ENCODE measurements at regions not wholly inside any gene's neighbourhood (a gene's known extent, or its start where the extent isn't known, plus 50 kb on each side); places are given as distances from the start of the nearest gene placed in this dataset.

DNA sequence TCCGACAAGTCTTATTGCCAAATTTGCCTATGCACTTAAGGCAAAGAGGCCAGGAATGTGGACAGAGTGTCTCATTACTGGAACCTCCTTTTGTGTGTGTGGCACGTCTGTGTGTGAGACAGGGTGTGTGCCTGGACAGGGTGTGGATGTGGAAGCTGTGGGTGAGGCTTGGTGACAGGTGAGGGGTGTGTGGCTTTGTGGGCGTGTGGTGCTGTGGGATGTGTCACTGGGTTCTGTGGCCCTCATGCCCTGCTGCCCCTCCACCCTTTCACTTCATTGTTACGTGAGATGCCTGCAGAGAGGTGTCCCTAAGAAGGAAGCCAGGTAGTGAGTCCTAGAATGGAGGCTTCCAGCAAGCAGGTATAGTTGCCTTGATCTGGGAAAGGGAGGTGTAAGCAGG lies 244.0 kb upstream of the CHRNA7 start:
- no peak for DNase-seq (ENCODE audit: low read depth)

DNA sequence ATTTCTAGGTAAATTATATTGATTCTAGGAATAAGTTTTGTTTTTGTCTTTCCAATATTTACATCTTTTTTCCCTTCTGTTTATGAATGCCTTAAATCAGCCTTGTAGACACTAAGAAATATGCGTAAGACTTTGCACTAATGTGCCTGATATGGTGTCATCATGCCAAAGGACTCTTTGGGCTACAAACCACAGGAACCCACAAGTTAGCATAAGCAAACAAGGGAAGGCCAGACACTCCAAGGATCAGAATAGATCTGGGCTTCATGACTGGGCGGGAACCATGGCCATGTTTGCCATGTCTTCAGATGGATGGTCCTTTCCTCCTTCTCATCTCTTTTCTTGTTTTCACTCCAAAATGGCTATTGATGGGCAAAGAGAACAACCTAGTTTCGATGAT lies 242.2 kb upstream of the CHRNA7 start:
- no peak overlapping the region for H3K4me3 ChIP-seq (ENCODE audit: low read depth, low read length)
- TF ChIP-seq, protein P1, sequence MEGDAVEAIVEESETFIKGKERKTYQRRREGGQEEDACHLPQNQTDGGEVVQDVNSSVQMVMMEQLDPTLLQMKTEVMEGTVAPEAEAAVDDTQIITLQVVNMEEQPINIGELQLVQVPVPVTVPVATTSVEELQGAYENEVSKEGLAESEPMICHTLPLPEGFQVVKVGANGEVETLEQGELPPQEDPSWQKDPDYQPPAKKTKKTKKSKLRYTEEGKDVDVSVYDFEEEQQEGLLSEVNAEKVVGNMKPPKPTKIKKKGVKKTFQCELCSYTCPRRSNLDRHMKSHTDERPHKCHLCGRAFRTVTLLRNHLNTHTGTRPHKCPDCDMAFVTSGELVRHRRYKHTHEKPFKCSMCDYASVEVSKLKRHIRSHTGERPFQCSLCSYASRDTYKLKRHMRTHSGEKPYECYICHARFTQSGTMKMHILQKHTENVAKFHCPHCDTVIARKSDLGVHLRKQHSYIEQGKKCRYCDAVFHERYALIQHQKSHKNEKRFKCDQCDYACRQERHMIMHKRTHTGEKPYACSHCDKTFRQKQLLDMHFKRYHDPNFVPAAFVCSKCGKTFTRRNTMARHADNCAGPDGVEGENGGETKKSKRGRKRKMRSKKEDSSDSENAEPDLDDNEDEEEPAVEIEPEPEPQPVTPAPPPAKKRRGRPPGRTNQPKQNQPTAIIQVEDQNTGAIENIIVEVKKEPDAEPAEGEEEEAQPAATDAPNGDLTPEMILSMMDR (IDR thresholded peaks at IDR 0.05; ENCODE audit: insufficient read depth, low read depth, low read length) = no peak
- no peak for DNase-seq (ENCODE audit: low read depth)

More for the DNA sequence above, 244.0 kb upstream of the CHRNA7 start:
- TF ChIP-seq, protein P1 (IDR thresholded peaks at IDR 0.05; ENCODE audit: insufficient read depth, low read depth, low read length) = no peak
- H3K4me3 ChIP-seq (ENCODE audit: low read depth, low read length) = no peak overlapping the region

DNA sequence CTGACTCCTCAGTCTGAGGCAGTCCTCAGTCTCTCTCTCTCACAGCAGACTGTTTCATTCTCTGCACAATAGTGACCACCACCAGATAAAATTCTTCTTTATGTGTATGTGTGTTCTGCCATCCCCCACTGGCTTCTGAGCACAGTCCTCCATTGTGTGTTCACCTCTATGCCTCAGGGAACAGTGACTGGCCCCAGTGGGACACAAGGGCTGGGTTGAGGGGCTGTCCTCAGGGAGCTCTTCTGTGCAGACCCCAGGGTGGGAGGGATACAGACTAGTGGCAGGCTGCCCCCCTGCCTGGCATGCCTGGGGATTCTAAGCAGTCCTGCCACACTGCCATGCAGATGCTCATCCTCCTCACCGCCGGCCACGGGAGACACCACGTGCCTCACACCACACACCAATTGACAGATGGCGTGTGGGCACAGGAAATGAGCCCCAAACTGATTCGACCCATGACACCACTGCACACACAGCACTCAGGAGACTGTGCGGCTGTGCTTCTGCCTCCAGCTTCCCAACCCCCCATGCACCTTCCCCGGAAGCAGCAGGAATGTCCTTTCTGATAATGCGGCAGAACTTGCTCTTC lies 237.6 kb upstream of the CHRNA7 start:
- no peak overlapping the region for H3K4me3 ChIP-seq (ENCODE audit: low read depth, low read length)
- DNase-seq (ENCODE audit: low read depth) = no peak
- TF ChIP-seq, protein P1 (IDR thresholded peaks at IDR 0.05; ENCODE audit: insufficient read depth, low read depth, low read length) = no peak

DNA sequence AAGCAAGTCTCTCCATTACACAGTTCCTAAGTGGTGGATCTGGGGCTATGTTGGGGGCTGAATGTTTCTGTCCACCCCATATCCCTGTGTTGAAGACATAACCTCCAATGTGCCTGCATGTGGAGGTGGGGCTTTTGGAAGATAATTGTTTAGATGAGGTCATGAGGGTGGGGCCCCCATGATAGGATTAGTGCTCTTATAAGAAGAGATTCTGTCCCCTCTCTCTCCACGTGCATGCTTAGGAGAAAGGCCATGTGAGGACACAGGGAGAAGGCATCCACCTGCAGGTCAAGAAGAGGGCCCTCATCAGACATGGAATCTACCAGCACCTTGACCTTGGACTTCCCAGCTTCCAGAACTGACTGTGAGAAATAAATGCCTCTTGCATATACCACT lies 231.0 kb upstream of the CHRNA7 start:
- no peak for DNase-seq (ENCODE audit: low read depth)
- TF ChIP-seq, protein P1 (IDR thresholded peaks at IDR 0.05; ENCODE audit: insufficient read depth, low read depth, low read length) = no peak
- H3K4me3 ChIP-seq (ENCODE audit: low read depth, low read length) = no peak overlapping the region

DNA sequence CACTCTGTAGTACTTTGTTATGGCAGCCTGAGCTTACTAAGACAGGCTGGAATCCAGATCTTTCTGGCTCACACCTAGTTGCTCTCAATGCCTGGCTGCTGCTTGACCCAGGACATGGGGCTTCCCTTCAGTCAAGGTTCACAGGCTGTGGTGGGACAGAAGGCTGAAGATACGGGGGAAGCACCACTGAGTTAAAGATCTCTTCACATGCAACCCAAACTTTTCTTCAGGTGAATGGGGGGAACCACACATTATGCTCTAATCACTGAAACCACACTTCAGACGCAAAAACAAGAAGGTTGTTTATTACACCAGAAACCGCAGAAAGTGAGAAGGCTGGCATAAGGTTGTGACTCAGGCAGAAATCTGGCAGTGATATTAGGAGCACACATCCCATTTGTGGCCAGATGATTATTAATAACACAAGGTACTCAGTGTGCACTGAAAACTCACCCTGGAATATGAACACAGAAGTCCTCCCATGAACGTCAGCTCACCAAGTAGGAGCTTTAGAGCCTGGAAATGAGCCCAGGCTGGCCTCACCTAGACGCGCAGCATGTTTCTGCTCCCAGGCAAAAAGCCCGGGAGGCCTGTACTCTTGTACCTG lies 230.5 kb upstream of the CHRNA7 start:
- TF ChIP-seq, protein P1 (IDR thresholded peaks at IDR 0.05; ENCODE audit: insufficient read depth, low read depth, low read length) = no peak
- no peak for DNase-seq (ENCODE audit: low read depth)

DNA sequence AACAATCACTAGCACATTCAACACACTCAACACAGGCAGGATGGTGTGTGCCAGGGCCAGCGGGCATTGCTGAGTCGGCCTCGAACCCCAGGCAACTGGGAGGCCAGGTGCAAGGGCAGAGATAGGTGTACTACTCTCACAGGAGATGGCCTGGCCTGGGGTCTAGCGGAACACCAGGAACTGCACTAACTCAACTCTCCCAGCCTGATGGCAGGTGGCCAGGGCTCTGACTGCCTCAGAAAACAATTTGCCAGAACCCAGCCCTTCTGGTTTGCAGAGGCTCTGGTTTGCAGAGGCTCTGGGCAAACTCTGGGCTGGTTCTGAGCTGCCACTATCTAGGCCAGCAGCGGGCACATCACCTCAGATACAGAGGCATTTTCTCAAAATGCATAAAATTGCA lies 229.2 kb upstream of the CHRNA7 start:
- no peak overlapping the region for H3K4me3 ChIP-seq (ENCODE audit: low read depth, low read length)
- no peak for DNase-seq (ENCODE audit: low read depth)
- TF ChIP-seq, protein P1 (IDR thresholded peaks at IDR 0.05; ENCODE audit: insufficient read depth, low read depth, low read length) = no peak

More for the DNA sequence above, 230.5 kb upstream of the CHRNA7 start:
- no peak overlapping the region for H3K4me3 ChIP-seq (ENCODE audit: low read depth, low read length)

DNA sequence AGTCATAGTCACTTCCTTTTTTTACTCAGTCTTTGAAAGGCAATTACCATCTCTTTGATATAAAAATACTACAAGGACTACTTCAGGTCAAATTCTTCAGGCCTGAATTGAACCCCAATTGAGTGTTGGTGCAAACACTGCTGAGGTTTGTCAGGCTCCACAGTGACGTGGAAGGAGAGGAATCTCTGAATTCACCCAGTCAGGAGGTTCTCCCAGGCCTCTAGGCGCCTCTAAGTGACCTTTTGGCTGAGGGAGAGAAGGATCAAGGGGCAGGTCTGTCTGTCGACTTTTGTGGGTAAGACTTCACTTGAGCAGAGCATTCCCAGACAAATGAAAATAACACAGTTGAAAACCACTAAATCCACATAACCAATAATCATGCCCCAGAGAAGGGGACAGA lies 227.6 kb upstream of the CHRNA7 start:
- H3K4me3 ChIP-seq (ENCODE audit: low read depth, low read length) = no peak overlapping the region
- TF ChIP-seq, protein P1 (IDR thresholded peaks at IDR 0.05; ENCODE audit: insufficient read depth, low read depth, low read length) = no peak
- no peak for DNase-seq (ENCODE audit: low read depth)

Data from fibroblast of villous mesenchyme (primary cell).